Left kidney (tissue), 1 donor: ENCODE measurements at regions not wholly inside any gene's neighbourhood (a gene's known extent, or its start where the extent isn't known, plus 50 kb on each side); places are given as distances from the start of the nearest gene placed in this dataset.
"Not testable (repeated sequence)": the region's sequence is repeated elsewhere in the genome, so short reads cannot be mapped to it uniquely, and the experiment has no call there.

ENCODE experiments used
- DNase-seq: peaks from one replicate; pipeline ENCODE4 v3.0.0-alpha.2; 2013

GRCh38 chr16:10275214-10275996 is 93.2 kb upstream of the GRIN2A start:
- DNase-seq = not testable (repeated sequence)

- no peak for DNase-seq
These were observed 95.4 kb upstream of the GRIN2A start for GRCh38 chr16:10277597-10277996.

- no peak for DNase-seq
These were observed 98.3 kb upstream of the GRIN2A start for GRCh38 chr16:10280262-10281170.

GRCh38 chr16:10282367-10282766 is 100.1 kb upstream of the GRIN2A start:
- DNase-seq = no peak

GRCh38 chr16:10283246-10283645 is 101.0 kb upstream of the GRIN2A start:
- not testable (repeated sequence) for DNase-seq

- DNase-seq = not testable (repeated sequence)
These were observed 95.3 kb upstream of the ATF7IP2 start for GRCh38 chr16:10290467-10291105.

GRCh38 chr16:10292197-10292596 is 93.7 kb upstream of the ATF7IP2 start:
- DNase-seq = not testable (repeated sequence)

GRCh38 chr16:10292976-10293375 is 92.9 kb upstream of the ATF7IP2 start:
- not testable (repeated sequence) for DNase-seq

GRCh38 chr16:10294153-10294552 is 91.7 kb upstream of the ATF7IP2 start:
- not testable (repeated sequence) for DNase-seq

GRCh38 chr16:10296956-10297340 is 88.9 kb upstream of the ATF7IP2 start:
- DNase-seq = no peak

GRCh38 chr16:10297341-10298006 is 88.4 kb upstream of the ATF7IP2 start:
- DNase-seq = peak; percentile 33

GRCh38 chr16:10300905-10301304 is 85.0 kb upstream of the ATF7IP2 start:
- DNase-seq = no peak

- DNase-seq = not testable (repeated sequence)
These were observed 84.3 kb upstream of the ATF7IP2 start for GRCh38 chr16:10301547-10301946.

- DNase-seq = no peak
These were observed 79.9 kb upstream of the ATF7IP2 start for GRCh38 chr16:10305912-10306311.

GRCh38 chr16:10308305-10309193 is 77.3 kb upstream of the ATF7IP2 start:
- DNase-seq = no peak

GRCh38 chr16:10309271-10309932 is 76.5 kb upstream of the ATF7IP2 start:
- no peak for DNase-seq

GRCh38 chr16:10312008-10312407 is 73.9 kb upstream of the ATF7IP2 start:
- DNase-seq = no peak

GRCh38 chr16:10312784-10313724 is 72.8 kb upstream of the ATF7IP2 start:
- DNase-seq = peak; percentile 63

GRCh38 chr16:10314317-10314716 is 71.5 kb upstream of the ATF7IP2 start:
- DNase-seq = no peak
